ENCODE measurements at regions not wholly inside any gene's neighbourhood (a gene's known extent, or its start where the extent isn't known, plus 50 kb on each side); places are given as distances from the start of the nearest gene placed in this dataset.

DNA sequence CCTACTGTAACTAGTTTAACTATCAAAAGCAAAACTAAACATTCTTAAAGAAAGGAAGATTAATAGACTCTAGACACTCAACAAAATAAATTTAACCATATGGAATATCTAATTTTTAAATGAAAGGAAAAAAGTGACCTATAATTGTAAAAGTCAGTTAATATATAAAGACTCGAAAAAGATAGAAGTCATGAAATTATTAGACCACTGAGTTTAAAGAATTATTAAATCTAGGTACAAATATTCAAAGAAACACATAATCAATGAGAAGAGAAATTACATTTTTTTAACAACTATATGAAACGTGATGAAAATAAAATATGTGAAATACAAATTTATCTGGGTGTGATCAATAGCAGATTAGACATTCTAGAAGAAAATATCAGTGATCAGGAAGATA lies 706.8 kb upstream of the PCDH20 start:
- ATAC-seq = no peak
- TF ChIP-seq TOX (CRISPR knock-in tag; IDR thresholded peaks at IDR 0.05; ENCODE audit: borderline replicate concordance) = no peak
- no peak for TF ChIP-seq RARB (CRISPR knock-in tag; IDR thresholded peaks at IDR 0.05)
- TF ChIP-seq, protein P1, sequence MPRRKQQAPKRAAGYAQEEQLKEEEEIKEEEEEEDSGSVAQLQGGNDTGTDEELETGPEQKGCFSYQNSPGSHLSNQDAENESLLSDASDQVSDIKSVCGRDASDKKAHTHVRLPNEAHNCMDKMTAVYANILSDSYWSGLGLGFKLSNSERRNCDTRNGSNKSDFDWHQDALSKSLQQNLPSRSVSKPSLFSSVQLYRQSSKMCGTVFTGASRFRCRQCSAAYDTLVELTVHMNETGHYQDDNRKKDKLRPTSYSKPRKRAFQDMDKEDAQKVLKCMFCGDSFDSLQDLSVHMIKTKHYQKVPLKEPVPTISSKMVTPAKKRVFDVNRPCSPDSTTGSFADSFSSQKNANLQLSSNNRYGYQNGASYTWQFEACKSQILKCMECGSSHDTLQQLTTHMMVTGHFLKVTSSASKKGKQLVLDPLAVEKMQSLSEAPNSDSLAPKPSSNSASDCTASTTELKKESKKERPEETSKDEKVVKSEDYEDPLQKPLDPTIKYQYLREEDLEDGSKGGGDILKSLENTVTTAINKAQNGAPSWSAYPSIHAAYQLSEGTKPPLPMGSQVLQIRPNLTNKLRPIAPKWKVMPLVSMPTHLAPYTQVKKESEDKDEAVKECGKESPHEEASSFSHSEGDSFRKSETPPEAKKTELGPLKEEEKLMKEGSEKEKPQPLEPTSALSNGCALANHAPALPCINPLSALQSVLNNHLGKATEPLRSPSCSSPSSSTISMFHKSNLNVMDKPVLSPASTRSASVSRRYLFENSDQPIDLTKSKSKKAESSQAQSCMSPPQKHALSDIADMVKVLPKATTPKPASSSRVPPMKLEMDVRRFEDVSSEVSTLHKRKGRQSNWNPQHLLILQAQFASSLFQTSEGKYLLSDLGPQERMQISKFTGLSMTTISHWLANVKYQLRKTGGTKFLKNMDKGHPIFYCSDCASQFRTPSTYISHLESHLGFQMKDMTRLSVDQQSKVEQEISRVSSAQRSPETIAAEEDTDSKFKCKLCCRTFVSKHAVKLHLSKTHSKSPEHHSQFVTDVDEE (CRISPR knock-in tag; IDR thresholded peaks at IDR 0.05) = no peak
- TF ChIP-seq, protein P2, sequence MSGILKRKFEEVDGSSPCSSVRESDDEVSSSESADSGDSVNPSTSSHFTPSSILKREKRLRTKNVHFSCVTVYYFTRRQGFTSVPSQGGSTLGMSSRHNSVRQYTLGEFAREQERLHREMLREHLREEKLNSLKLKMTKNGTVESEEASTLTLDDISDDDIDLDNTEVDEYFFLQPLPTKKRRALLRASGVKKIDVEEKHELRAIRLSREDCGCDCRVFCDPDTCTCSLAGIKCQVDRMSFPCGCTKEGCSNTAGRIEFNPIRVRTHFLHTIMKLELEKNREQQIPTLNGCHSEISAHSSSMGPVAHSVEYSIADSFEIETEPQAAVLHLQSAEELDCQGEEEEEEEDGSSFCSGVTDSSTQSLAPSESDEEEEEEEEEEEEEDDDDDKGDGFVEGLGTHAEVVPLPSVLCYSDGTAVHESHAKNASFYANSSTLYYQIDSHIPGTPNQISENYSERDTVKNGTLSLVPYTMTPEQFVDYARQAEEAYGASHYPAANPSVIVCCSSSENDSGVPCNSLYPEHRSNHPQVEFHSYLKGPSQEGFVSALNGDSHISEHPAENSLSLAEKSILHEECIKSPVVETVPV (CRISPR knock-in tag; IDR thresholded peaks at IDR 0.05) = no peak
- TF ChIP-seq, protein P3, sequence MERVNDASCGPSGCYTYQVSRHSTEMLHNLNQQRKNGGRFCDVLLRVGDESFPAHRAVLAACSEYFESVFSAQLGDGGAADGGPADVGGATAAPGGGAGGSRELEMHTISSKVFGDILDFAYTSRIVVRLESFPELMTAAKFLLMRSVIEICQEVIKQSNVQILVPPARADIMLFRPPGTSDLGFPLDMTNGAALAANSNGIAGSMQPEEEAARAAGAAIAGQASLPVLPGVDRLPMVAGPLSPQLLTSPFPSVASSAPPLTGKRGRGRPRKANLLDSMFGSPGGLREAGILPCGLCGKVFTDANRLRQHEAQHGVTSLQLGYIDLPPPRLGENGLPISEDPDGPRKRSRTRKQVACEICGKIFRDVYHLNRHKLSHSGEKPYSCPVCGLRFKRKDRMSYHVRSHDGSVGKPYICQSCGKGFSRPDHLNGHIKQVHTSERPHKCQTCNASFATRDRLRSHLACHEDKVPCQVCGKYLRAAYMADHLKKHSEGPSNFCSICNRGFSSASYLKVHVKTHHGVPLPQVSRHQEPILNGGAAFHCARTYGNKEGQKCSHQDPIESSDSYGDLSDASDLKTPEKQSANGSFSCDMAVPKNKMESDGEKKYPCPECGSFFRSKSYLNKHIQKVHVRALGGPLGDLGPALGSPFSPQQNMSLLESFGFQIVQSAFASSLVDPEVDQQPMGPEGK (CRISPR knock-in tag; IDR thresholded peaks at IDR 0.05; ENCODE audit: borderline replicate concordance) = no peak
- TF ChIP-seq CSDC2 (CRISPR knock-in tag; IDR thresholded peaks at IDR 0.05) = no peak
- TF ChIP-seq GLIS3 (CRISPR knock-in tag; IDR thresholded peaks at IDR 0.05) = no peak
- no peak for TF ChIP-seq TCF4 (CRISPR knock-in tag; IDR thresholded peaks at IDR 0.05; ENCODE audit: borderline replicate concordance)
- TF ChIP-seq ZFP3 (CRISPR knock-in tag; IDR thresholded peaks at IDR 0.05) = no peak
- no peak for TF ChIP-seq ZC3H10 (CRISPR knock-in tag; IDR thresholded peaks at IDR 0.05)
- no peak for TF ChIP-seq ZNF565 (CRISPR knock-in tag; conservative IDR thresholded peaks at IDR 0.05; ENCODE audit: low read depth)
- no peak for TF ChIP-seq SNAI2 (CRISPR knock-in tag; IDR thresholded peaks at IDR 0.05)
- no peak for TF ChIP-seq BACH2 (CRISPR knock-in tag; IDR thresholded peaks at IDR 0.05; ENCODE audit: borderline replicate concordance)
- no peak for TF ChIP-seq ISL1 (CRISPR knock-in tag; IDR thresholded peaks at IDR 0.05)
- TF ChIP-seq, protein P4, sequence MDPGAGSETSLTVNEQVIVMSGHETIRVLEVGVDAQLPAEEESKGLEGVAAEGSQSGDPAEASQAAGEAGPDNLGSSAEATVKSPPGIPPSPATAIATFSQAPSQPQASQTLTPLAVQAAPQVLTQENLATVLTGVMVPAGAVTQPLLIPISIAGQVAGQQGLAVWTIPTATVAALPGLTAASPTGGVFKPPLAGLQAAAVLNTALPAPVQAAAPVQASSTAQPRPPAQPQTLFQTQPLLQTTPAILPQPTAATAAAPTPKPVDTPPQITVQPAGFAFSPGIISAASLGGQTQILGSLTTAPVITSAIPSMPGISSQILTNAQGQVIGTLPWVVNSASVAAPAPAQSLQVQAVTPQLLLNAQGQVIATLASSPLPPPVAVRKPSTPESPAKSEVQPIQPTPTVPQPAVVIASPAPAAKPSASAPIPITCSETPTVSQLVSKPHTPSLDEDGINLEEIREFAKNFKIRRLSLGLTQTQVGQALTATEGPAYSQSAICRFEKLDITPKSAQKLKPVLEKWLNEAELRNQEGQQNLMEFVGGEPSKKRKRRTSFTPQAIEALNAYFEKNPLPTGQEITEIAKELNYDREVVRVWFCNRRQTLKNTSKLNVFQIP (CRISPR knock-in tag; IDR thresholded peaks at IDR 0.05; ENCODE audit: borderline replicate concordance, low read depth) = no peak
- TF ChIP-seq ESRRG (CRISPR knock-in tag; IDR thresholded peaks at IDR 0.05) = no peak
- no peak for TF ChIP-seq ARNTL (CRISPR knock-in tag; IDR thresholded peaks at IDR 0.05; ENCODE audit: borderline replicate concordance, low read depth)
- TF ChIP-seq, protein P5, sequence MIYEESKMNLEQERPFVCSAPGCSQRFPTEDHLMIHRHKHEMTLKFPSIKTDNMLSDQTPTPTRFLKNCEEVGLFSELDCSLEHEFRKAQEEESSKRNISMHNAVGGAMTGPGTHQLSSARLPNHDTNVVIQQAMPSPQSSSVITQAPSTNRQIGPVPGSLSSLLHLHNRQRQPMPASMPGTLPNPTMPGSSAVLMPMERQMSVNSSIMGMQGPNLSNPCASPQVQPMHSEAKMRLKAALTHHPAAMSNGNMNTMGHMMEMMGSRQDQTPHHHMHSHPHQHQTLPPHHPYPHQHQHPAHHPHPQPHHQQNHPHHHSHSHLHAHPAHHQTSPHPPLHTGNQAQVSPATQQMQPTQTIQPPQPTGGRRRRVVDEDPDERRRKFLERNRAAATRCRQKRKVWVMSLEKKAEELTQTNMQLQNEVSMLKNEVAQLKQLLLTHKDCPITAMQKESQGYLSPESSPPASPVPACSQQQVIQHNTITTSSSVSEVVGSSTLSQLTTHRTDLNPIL (CRISPR knock-in tag; IDR thresholded peaks at IDR 0.05; ENCODE audit: low read depth) = no peak
- no peak for TF ChIP-seq PPARA (CRISPR knock-in tag; IDR thresholded peaks at IDR 0.05; ENCODE audit: borderline replicate concordance)
- TF ChIP-seq ZNF70 (CRISPR knock-in tag; IDR thresholded peaks at IDR 0.05) = no peak

DNA sequence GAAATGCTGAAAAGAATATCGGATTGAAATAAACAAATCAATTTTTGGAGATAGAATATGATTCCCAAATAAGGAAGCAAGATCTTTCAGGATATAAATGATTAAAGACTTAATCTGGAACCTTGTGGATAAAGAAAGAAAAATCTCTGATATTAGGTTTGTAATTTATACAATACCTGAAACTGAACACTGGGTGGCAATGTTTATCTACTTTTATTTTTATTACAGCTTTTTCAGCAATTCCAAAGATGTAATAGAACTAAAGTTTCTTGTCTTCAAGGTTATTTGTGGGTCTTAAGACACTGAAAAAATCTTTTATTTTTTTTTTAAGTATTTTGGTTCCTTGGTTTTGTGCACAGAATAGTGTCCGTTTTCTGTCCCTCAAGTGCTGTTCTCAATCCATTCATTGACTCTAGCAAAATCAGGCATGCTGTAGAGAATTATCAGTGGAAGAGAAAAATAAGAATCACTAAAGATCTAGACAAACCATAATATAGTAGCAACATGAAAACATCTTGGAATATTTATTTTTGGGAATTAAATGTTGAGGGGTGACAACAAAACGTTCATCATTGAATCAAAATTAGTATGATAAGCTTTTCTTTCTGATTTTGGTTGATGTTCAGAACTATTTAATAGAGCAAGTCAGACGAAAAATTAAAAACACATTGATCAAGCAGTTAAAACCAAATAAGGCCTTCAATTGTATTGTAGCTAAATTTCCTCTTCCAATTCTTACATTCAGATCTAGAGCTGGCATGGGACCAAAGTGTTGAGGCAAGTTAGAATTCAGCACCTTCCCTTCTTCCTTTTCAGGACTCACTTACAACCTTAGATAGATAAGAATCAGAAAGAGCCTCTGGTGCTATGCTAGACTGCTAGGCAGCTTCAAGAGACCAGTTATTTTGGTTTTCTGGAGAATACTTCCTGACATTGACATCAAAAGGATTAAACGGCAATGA lies 704.4 kb upstream of the PCDH20 start:
- TF ChIP-seq BACH2 (CRISPR knock-in tag; IDR thresholded peaks at IDR 0.05; ENCODE audit: borderline replicate concordance) (no peak), ZC3H10 (CRISPR knock-in tag; IDR thresholded peaks at IDR 0.05) (no peak), RARB (CRISPR knock-in tag; IDR thresholded peaks at IDR 0.05) (no peak), TOX (CRISPR knock-in tag; IDR thresholded peaks at IDR 0.05; ENCODE audit: borderline replicate concordance) (no peak), CSDC2 (CRISPR knock-in tag; IDR thresholded peaks at IDR 0.05) (no peak), ARNTL (CRISPR knock-in tag; IDR thresholded peaks at IDR 0.05; ENCODE audit: borderline replicate concordance, low read depth) (no peak)
- TF ChIP-seq, protein P4 (CRISPR knock-in tag; IDR thresholded peaks at IDR 0.05; ENCODE audit: borderline replicate concordance, low read depth) = no peak
- TF ChIP-seq, protein P5 (CRISPR knock-in tag; IDR thresholded peaks at IDR 0.05; ENCODE audit: low read depth) = no peak
- peak; percentile 34; the same call in 1 of the 3 replicates for ATAC-seq
